HG03025 (cell line): ENCODE measurements at regions not wholly inside any gene's neighbourhood (a gene's known extent, or its start where the extent isn't known, plus 50 kb on each side); places are given as distances from the start of the nearest gene placed in this dataset.
A peak's percentile ranks its signal among the peaks of the same experiment; 100 is the strongest.

ENCODE experiments used
- ATAC-seq: cut with Tn5 transposase; IDR thresholded peaks from one replicate; pipeline ENCODE4 v1.9.1; 2021; ENCODE audit warnings: mild to moderate bottlenecking, moderate library complexity; ENCODE audit not compliant: unreplicated experiment, low FRiP score

- no peak for ATAC-seq
Measured at GRCh38 chr3:31129241-31129640, 234.8 kb upstream of the GADL1 start.

- ATAC-seq, result peak; percentile 69
Measured at GRCh38 chr3:31132132-31132769, 237.8 kb upstream of the GADL1 start.

GRCh38 chr3:31133541-31133940 is 239.1 kb upstream of the GADL1 start:
- ATAC-seq, result no peak

GRCh38 chr3:31135546-31135945 is 241.1 kb upstream of the GADL1 start:
- ATAC-seq, result no peak

- ATAC-seq, result no peak
Measured at GRCh38 chr3:31137718-31138465, 243.4 kb upstream of the GADL1 start.

GRCh38 chr3:31140470-31140869 is 246.0 kb upstream of the GADL1 start:
- ATAC-seq, result no peak

- no peak for ATAC-seq
Measured at GRCh38 chr3:31142139-31142538, 247.7 kb upstream of the GADL1 start.

GRCh38 chr3:31142543-31142942 is 248.1 kb upstream of the GADL1 start:
- ATAC-seq, result no peak

- no peak for ATAC-seq
Measured at GRCh38 chr3:31145062-31145461, 250.6 kb upstream of the GADL1 start.

GRCh38 chr3:31147550-31147949 is 253.1 kb upstream of the GADL1 start:
- ATAC-seq, result no peak

GRCh38 chr3:31157047-31157694 is 262.7 kb upstream of the GADL1 start:
- no peak for ATAC-seq

- no peak for ATAC-seq
Measured at GRCh38 chr3:31157893-31158620, 263.6 kb upstream of the GADL1 start.

- no peak for ATAC-seq
Measured at GRCh38 chr3:31159331-31160039, 265.0 kb upstream of the GADL1 start.

GRCh38 chr3:31161889-31162288 is 267.4 kb upstream of the GADL1 start:
- no peak for ATAC-seq

GRCh38 chr3:31164381-31164780 is 269.9 kb upstream of the GADL1 start:
- no peak for ATAC-seq

- no peak for ATAC-seq
Measured at GRCh38 chr3:31165399-31165860, 271.0 kb upstream of the GADL1 start.

- ATAC-seq, result no peak
Measured at GRCh38 chr3:31166249-31166885, 271.9 kb upstream of the GADL1 start.

GRCh38 chr3:31167666-31168065 is 273.2 kb upstream of the GADL1 start:
- no peak for ATAC-seq

- no peak for ATAC-seq
Measured at GRCh38 chr3:31170932-31171670, 276.6 kb upstream of the GADL1 start.
